HEK293 (cell line): ENCODE measurements at regions not wholly inside any gene's neighbourhood (a gene's known extent, or its start where the extent isn't known, plus 50 kb on each side); places are given as distances from the start of the nearest gene placed in this dataset.

ENCODE experiments used
- ZFP3 ChIP-seq: fragments of 450-650 bp; formaldehyde crosslinking; IDR thresholded peaks from 2 replicates; pipeline ENCODE4 v1.5.1; 2016; ENCODE audit warnings: low read depth, missing biosample characterization, missing genetic modification characterization
- TF ChIP-seq, protein P1 (sequence below): fragments of 450-650 bp; formaldehyde crosslinking; IDR thresholded peaks from 2 replicates; pipeline ENCODE4 v1.5.1; 2016; ENCODE audit warnings: missing biosample characterization, missing genetic modification characterization
- TF ChIP-seq, protein P2 (sequence below): fragments of 450-650 bp; formaldehyde crosslinking; IDR thresholded peaks from 2 replicates; pipeline ENCODE4 v1.5.1; 2016; ENCODE audit warnings: missing biosample characterization, missing genetic modification characterization
- TF ChIP-seq, protein P3 (sequence below): fragments of 450-650 bp; formaldehyde crosslinking; IDR thresholded peaks from 2 replicates; pipeline ENCODE4 v1.5.1; 2016; ENCODE audit warnings: missing biosample characterization, missing genetic modification characterization, low read depth

DNA sequence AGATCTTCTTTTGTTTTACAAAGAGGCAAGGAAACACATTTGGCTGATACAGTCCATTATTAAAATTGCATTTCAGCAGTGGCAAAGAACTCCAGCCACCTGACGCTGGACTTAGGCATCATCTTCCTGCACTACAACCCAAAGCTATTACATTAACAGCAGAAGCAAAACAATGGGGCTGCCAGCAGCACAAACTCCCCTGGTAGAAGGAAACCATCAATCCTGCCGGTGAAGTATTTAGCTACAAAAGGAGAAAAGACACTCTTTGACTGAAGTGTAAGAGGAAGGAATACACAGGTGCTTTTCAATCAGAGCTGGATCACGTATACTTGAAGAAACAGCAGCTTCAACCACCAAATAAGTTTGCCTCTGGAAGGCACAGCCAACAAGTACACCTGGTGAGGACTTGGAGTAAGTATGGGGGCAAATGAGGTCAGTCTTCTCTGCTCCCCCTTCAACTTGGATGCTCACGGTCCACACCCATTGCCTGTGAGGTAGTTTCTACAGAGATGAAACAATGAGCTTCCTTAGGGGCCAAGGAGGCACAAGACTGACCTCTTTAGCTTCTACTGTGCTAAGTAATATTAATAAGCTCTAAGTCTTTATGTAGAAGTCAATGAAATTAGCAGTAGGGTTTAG lies 125.9 kb upstream of the FOXN3 start:
- no peak for TF ChIP-seq ZFP3 (tag by site-specific recombination)
- TF ChIP-seq, protein P1, sequence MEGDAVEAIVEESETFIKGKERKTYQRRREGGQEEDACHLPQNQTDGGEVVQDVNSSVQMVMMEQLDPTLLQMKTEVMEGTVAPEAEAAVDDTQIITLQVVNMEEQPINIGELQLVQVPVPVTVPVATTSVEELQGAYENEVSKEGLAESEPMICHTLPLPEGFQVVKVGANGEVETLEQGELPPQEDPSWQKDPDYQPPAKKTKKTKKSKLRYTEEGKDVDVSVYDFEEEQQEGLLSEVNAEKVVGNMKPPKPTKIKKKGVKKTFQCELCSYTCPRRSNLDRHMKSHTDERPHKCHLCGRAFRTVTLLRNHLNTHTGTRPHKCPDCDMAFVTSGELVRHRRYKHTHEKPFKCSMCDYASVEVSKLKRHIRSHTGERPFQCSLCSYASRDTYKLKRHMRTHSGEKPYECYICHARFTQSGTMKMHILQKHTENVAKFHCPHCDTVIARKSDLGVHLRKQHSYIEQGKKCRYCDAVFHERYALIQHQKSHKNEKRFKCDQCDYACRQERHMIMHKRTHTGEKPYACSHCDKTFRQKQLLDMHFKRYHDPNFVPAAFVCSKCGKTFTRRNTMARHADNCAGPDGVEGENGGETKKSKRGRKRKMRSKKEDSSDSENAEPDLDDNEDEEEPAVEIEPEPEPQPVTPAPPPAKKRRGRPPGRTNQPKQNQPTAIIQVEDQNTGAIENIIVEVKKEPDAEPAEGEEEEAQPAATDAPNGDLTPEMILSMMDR (tag by site-specific recombination), result no peak
- TF ChIP-seq, protein P2, sequence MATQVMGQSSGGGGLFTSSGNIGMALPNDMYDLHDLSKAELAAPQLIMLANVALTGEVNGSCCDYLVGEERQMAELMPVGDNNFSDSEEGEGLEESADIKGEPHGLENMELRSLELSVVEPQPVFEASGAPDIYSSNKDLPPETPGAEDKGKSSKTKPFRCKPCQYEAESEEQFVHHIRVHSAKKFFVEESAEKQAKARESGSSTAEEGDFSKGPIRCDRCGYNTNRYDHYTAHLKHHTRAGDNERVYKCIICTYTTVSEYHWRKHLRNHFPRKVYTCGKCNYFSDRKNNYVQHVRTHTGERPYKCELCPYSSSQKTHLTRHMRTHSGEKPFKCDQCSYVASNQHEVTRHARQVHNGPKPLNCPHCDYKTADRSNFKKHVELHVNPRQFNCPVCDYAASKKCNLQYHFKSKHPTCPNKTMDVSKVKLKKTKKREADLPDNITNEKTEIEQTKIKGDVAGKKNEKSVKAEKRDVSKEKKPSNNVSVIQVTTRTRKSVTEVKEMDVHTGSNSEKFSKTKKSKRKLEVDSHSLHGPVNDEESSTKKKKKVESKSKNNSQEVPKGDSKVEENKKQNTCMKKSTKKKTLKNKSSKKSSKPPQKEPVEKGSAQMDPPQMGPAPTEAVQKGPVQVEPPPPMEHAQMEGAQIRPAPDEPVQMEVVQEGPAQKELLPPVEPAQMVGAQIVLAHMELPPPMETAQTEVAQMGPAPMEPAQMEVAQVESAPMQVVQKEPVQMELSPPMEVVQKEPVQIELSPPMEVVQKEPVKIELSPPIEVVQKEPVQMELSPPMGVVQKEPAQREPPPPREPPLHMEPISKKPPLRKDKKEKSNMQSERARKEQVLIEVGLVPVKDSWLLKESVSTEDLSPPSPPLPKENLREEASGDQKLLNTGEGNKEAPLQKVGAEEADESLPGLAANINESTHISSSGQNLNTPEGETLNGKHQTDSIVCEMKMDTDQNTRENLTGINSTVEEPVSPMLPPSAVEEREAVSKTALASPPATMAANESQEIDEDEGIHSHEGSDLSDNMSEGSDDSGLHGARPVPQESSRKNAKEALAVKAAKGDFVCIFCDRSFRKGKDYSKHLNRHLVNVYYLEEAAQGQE, result no peak
- TF ChIP-seq, protein P3, sequence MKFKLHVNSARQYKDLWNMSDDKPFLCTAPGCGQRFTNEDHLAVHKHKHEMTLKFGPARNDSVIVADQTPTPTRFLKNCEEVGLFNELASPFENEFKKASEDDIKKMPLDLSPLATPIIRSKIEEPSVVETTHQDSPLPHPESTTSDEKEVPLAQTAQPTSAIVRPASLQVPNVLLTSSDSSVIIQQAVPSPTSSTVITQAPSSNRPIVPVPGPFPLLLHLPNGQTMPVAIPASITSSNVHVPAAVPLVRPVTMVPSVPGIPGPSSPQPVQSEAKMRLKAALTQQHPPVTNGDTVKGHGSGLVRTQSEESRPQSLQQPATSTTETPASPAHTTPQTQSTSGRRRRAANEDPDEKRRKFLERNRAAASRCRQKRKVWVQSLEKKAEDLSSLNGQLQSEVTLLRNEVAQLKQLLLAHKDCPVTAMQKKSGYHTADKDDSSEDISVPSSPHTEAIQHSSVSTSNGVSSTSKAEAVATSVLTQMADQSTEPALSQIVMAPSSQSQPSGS (tag by site-specific recombination), result no peak
